GM18517 (cell line): ENCODE measurements at regions not wholly inside any gene's neighbourhood (a gene's known extent, or its start where the extent isn't known, plus 50 kb on each side); places are given as distances from the start of the nearest gene placed in this dataset.

Experiments
- ATAC-seq: cut with Tn5 transposase; IDR thresholded peaks from one replicate; pipeline ENCODE4 v1.9.1; 2021; ENCODE audit warnings: mild to moderate bottlenecking, moderate library complexity; ENCODE audit not compliant: unreplicated experiment

GRCh38 chr21:18191139-18191538, 53.5 kb upstream of the CHODL start:
- no peak for ATAC-seq

- ATAC-seq, result no peak
These were observed 66.1 kb upstream of the CHODL start for GRCh38 chr21:18178509-18178908.

GRCh38 chr21:18174370-18174769, 70.3 kb upstream of the CHODL start:
- ATAC-seq, result no peak

- no peak for ATAC-seq
These were observed 73.8 kb upstream of the CHODL start for GRCh38 chr21:18170829-18171228.

GRCh38 chr21:18170221-18170620, 74.4 kb upstream of the CHODL start:
- no peak for ATAC-seq

GRCh38 chr21:18168108-18168507, 76.5 kb upstream of the CHODL start:
- no peak for ATAC-seq

- ATAC-seq, result no peak
These were observed 79.7 kb upstream of the CHODL start for GRCh38 chr21:18164933-18165332.

- ATAC-seq, result no peak
These were observed 80.2 kb upstream of the CHODL start for GRCh38 chr21:18164483-18164882.

GRCh38 chr21:18163956-18164355, 80.7 kb upstream of the CHODL start:
- ATAC-seq, result no peak

GRCh38 chr21:18161841-18162240, 82.8 kb upstream of the CHODL start:
- no peak for ATAC-seq

- no peak for ATAC-seq
These were observed 87.2 kb upstream of the CHODL start for GRCh38 chr21:18157406-18157805.

GRCh38 chr21:18155508-18156193, 89.0 kb upstream of the CHODL start:
- ATAC-seq, result no peak

- no peak for ATAC-seq
These were observed 91.6 kb upstream of the CHODL start for GRCh38 chr21:18153063-18153462.

GRCh38 chr21:18152371-18152770, 92.3 kb upstream of the CHODL start:
- no peak for ATAC-seq

GRCh38 chr21:18151046-18151445, 93.6 kb upstream of the CHODL start:
- ATAC-seq, result no peak

GRCh38 chr21:18148401-18148800, 96.2 kb upstream of the CHODL start:
- ATAC-seq, result no peak

- no peak for ATAC-seq
These were observed 97.0 kb upstream of the CHODL start for GRCh38 chr21:18147678-18148077.

- ATAC-seq, result no peak
These were observed 97.8 kb upstream of the CHODL start for GRCh38 chr21:18146820-18147219.

- ATAC-seq, result no peak
These were observed 100.3 kb upstream of the CHODL start for GRCh38 chr21:18144339-18144738.

- ATAC-seq, result no peak
These were observed 102.0 kb upstream of the CHODL start for GRCh38 chr21:18142655-18143054.

- no peak for ATAC-seq
These were observed 106.1 kb upstream of the CHODL start for GRCh38 chr21:18138507-18138906.

GRCh38 chr21:18129526-18129925, 115.1 kb upstream of the CHODL start:
- no peak for ATAC-seq

GRCh38 chr21:18118566-18118965, 126.1 kb upstream of the CHODL start:
- no peak for ATAC-seq
